ENCODE measurements at regions not wholly inside any gene's neighbourhood (a gene's known extent, or its start where the extent isn't known, plus 50 kb on each side); places are given as distances from the start of the nearest gene placed in this dataset.
"Not testable (repeated sequence)": the region's sequence is repeated elsewhere in the genome, so short reads cannot be mapped to it uniquely, and the experiment has no call there.

DNA sequence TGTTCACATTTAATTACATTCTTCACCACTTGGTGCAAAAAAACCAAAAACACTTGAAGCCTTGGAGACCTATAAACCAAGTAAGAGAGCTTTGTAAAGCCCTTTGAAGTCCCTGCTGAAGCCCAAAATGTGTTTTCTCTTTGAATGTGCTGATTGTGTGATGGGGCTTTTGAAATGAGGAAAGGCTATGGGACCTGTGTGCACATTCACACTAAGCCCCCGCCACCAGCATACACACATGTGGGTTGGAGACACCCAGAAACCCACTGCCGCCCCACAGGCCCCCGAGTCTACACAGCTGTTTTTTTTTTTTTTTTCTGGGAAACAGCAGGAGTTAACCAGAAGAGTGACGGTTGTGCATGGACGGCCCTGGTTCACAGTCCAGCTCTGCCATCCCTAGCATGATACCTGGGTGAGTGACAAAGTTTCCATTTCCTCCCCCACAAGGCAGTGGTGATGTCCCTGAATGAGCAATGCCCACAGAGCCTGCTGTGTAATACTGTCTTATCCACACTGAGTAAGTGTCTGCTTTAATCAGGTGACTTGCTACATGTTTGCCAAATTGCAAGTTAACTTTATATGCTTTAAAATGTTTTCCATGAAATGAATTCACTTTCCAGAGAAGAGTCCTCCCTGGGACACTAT, 154.6 kb upstream of the GDF10 start:
- DNase-seq = peak; percentile 31

DNA sequence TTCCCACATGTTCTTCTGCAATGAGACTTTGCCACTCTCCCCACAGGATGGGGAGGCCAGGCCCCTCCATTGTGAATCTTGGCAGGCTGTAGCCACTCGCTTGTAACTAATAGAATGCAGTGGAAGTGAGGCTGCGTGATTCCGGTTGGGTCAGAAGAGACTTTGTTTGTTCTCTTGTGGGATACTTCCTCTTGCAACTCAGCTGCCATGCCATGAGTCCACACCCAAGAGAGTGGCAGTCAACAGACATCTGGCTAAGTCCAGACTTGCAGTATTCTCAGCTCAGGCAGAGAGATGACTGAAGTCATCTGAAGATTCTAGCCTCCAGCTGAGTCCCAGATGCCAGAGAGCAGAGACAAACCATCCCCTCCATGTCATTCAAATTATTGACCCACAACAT, 153.4 kb upstream of the GDF10 start:
- DNase-seq = no peak

DNA sequence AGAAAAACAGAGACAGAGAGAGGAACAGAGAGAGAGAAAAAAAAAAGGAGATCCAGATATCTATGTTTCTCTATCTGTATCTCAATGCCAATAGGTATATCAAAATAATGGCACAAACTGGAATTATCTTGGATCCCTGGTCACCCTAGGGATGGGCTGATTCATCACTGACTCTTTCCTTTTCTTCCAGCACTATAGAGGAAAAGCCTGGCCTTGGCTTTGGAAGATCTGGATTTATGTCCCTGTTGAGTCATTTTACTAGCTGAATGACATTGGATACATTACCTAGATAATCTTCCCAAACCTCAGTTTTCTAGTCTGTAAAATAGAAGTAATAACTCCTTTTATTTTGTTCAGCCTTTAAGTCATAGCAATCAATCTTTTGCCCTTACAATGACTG, 152.8 kb upstream of the GDF10 start:
- no peak for DNase-seq

DNA sequence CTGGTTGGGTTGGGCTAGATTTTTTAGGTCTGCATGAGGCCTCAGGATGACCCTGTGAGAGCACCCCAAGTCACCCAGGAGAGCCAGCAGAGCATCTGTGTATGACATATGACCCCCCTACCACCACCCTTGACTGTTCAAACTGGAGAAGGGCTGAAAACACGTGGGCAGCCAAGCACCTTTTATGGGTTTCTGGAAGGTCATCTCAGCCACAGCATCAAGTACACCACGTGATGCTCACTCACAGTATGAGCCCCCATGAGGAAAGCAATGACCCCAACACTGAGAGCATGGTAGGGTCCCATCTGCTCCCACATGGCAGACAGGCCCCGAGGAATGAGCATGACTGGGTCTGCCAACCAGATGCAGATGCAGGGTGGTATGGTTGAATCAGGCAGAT, 149.4 kb upstream of the GDF10 start:
- DNase-seq = no peak

- DNase-seq = no peak
These were observed 148.1 kb upstream of the GDF10 start for GRCh38 chr10:47151920-47152319.

DNA sequence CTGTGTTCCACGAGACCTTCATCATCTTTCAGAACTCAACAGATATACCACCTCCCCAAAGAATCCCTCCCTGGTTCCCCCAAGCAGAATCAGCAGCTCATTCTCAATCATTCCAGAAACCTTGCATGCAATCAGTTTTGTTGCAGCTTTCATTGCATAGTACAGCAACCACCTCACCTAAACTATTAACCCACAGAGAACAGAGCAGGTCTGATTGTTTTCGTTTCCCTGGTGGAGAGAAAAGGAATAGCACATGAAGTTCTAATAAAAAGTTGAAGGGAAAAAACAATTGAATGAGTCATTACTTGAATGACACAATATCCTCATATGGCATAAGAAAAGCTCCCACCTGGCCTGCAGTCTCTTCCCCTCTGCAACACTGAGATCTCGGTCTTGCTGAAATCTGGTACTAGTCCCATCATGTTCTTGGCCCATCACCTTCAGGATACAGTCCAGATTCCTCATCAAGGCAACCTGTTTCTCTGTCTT, 147.1 kb upstream of the GDF10 start:
- peak; percentile 12 for DNase-seq

- DNase-seq = no peak
These were observed 145.2 kb upstream of the GDF10 start for GRCh38 chr10:47154762-47155161.

- no peak for DNase-seq
These were observed 143.1 kb upstream of the GDF10 start for GRCh38 chr10:47156873-47157272.

GRCh38 chr10:47158116-47159071, 141.6 kb upstream of the GDF10 start:
- DNase-seq = no peak

GRCh38 chr10:47159361-47160260, 140.4 kb upstream of the GDF10 start:
- DNase-seq = no peak

DNA sequence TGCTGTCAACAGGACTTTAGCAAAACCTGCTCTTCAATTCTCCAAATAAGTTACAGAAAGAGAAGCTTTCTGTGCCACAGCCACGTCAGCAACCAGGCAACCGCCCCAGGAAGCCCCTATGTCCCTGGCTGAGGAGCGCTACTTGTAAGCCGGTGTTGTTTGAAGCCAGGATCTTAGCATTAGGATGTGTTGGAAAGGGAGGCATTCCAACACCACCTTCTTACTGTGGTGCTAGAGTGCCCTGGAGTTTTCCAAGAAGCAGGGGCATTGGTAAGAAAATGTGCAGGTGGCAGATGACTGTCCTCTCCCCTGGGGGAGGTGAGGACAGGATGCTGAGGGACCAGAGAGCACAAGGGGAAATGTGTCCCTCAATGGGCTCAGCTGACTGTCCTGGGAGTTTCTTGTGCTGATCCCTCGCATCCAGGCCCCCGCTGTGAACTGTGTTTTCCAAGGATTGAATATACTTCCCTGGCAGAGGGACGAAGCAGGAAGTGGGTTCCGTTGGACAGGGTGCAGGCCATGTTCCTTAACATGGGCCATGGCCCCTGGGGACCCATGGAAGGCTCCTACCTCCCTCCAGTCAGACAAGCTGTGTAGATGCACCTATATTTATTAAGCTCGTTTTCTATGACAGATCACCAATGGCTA, 139.6 kb upstream of the GDF10 start:
- no peak for DNase-seq

GRCh38 chr10:47160967-47161366, 139.0 kb upstream of the GDF10 start:
- DNase-seq = no peak

- DNase-seq = no peak
These were observed 138.5 kb upstream of the GDF10 start for GRCh38 chr10:47161465-47161864.

DNA sequence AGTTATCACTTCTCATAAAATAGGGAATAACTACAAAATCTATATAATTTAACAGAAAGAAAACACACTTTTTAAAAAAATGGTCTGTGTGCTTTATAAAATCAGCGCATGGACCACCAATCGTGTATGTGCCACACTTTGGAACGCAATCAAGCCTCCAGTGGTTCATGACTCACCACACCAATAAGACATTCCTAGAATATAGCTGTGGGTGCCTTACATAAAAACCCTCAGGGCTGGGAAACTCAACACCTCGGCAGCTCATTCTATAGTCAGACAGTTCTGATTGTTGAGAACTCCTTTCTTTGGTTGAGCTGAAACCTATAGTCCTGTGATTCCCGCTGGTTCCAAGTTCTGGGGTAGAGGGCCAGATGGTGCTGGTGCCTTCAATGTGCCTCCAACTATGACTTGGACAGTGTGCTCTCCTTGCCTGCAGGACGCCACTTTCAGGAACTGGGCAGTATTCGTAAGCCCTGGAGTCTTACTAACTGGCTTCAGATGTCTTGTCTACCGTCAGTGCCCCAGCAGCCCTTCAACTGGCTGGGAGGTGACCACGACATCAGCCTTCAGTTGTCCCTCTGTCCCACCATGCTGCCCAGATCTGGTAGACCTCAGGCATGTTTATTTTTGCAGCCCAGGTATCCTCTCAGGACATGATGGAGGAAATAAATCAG, 135.7 kb upstream of the GDF10 start:
- DNase-seq = no peak

DNA sequence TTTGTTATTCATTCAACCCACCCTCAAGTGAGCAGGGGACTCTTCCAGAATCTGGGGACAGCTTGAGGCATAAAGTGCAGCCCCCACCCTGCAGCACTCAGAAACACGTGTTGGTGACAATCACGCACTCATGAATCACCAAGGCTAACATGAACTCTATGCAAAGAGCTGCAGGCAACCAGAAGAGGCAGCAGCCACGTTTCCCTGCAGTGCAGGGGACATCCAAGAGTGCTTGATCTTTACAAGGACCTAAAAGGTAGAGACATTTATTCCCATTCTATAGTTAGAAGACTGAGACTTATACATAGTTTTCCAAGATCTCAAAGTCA, 135.2 kb upstream of the GDF10 start:
- no peak for DNase-seq

GRCh38 chr10:47165168-47165710, 134.8 kb upstream of the GDF10 start:
- no peak for DNase-seq

GRCh38 chr10:47165711-47166404, 134.1 kb upstream of the GDF10 start:
- peak; percentile 45 for DNase-seq

GRCh38 chr10:47166405-47166777, 133.6 kb upstream of the GDF10 start:
- no peak for DNase-seq

DNA sequence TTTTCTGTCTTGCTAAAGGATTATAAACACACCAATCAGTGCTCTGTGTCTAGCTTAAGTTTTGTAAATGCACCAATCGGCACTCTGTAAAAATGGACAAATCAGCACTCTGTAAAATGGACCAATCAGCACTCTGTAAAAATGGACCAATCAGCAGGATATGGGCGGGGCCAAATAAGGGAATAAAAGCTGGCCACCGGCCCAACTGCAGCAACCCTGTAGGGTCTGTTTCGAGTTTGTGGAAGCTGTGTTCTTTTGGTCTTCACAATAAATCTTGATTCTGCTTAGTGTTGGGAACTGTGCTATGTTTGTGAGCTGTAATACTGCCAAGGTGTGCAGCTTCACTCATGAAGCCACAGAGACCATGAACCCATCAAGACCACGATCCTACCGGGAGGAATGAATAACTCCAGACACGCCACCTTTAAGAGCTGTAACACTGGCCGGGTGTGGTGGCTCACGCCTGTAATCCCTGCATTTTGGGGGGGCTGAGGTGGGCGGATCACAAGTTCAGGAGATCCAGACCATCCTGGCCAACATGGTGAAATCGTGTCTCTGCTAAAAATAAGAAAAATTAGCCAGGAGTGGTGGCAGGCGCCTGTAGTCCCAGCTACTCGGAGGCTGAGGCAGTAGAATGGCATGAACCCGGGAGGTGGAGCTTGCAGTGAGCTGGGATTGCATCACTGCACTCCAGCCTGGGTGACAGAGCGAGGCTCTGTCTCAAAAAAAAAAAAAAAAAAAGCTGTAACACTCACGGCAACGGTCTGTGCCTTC, 133.0 kb upstream of the GDF10 start:
- DNase-seq = not testable (repeated sequence)

DNA sequence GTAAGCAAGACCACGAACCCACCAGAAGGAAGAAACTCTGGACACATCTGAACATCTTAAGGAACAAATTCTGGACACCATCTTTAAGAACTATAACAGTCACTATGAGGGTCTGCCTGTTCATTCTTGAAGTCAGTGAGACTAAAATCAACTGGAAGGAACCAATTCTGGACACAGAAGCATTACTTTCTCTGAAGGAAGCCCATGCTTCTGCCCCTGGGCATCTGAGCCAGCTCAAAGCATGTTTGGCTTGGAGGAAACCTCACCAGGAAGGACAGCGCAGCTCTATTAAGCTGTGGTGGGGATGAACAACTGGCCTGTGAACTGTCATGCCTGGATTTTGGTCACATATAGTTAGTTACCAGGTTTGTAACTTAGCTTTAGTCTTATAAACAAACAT, 132.4 kb upstream of the GDF10 start:
- DNase-seq = no peak

All from activated CD4-positive, alpha-beta T cell treated with anti-CD3 and anti-CD28 coated beads for 48 hours (primary cell).